Nephron progenitor cell (in vitro differentiated cells): ENCODE measurements at regions not wholly inside any gene's neighbourhood (a gene's known extent, or its start where the extent isn't known, plus 50 kb on each side); places are given as distances from the start of the nearest gene placed in this dataset.

Experiments used
- DNase-seq: peaks from one replicate; pipeline ENCODE4 v3.0.0; 2021
- H3K27ac Mint-ChIP-seq: 2 replicates; pipeline ENCODE4 v1.8.0; 2021; ENCODE audit warnings: mild to moderate bottlenecking, moderate library complexity, mixed read lengths
- H3K27me3 Mint-ChIP-seq: 2 replicates; pipeline ENCODE4 v1.8.0; 2021; ENCODE audit warnings: mild to moderate bottlenecking, low read depth, mixed read lengths; ENCODE audit not compliant: poor library complexity
- H3K36me3 Mint-ChIP-seq: 2 replicates; pipeline ENCODE4 v1.8.0; 2021; ENCODE audit warnings: low read depth, mixed read lengths
- H3K4me1 Mint-ChIP-seq: 2 replicates; pipeline ENCODE4 v1.8.0; 2021; ENCODE audit warnings: mixed read lengths
- H3K4me3 Mint-ChIP-seq: 2 replicates; pipeline ENCODE4 v1.8.0; 2021; ENCODE audit warnings: mild to moderate bottlenecking, moderate library complexity, mixed read lengths
- H3K9me3 Mint-ChIP-seq: 2 replicates; pipeline ENCODE4 v1.8.0; 2021; ENCODE audit warnings: mild to moderate bottlenecking, moderate library complexity, mixed read lengths
- TF ChIP-seq, protein P1 (sequence below): fragments of 200-600 bp; sonication (generic); IDR thresholded peaks from 2 replicates; pipeline ENCODE4 v1.5.0; 2021; ENCODE audit warnings: antibody characterized with exemption

DNA sequence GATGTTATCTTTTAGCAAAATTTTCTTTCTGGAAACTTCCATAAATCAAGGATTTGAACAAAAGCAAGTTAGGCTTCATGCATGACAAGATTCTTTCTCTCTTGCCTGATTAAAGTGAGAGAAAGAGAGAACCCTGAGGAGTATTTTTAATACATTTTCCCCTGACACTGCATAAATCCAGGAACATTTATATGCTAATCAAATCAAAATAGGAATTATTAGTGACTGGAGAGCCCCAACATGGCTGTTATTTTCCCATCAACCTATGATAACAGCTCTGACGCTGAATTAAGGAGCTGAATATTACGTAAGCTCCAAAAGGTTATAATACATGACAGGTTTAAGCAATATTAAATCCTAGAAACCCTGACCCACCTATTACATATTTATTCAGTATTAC, 930.2 kb upstream of the PIK3C3 start:
- TF ChIP-seq, protein P1, sequence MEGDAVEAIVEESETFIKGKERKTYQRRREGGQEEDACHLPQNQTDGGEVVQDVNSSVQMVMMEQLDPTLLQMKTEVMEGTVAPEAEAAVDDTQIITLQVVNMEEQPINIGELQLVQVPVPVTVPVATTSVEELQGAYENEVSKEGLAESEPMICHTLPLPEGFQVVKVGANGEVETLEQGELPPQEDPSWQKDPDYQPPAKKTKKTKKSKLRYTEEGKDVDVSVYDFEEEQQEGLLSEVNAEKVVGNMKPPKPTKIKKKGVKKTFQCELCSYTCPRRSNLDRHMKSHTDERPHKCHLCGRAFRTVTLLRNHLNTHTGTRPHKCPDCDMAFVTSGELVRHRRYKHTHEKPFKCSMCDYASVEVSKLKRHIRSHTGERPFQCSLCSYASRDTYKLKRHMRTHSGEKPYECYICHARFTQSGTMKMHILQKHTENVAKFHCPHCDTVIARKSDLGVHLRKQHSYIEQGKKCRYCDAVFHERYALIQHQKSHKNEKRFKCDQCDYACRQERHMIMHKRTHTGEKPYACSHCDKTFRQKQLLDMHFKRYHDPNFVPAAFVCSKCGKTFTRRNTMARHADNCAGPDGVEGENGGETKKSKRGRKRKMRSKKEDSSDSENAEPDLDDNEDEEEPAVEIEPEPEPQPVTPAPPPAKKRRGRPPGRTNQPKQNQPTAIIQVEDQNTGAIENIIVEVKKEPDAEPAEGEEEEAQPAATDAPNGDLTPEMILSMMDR, result no peak
- Mint-ChIP-seq H3K4me1 (peaks cover 11% of the 10 kb centered on the region), H3K27me3 (no peaks in the 10 kb centered on the region), H3K36me3 (no peaks in the 10 kb centered on the region), H3K27ac (no peak overlapping the region), H3K4me3 (no peak overlapping the region), H3K9me3 (peaks cover under 1% of the 10 kb centered on the region)
- no peak for DNase-seq

DNA sequence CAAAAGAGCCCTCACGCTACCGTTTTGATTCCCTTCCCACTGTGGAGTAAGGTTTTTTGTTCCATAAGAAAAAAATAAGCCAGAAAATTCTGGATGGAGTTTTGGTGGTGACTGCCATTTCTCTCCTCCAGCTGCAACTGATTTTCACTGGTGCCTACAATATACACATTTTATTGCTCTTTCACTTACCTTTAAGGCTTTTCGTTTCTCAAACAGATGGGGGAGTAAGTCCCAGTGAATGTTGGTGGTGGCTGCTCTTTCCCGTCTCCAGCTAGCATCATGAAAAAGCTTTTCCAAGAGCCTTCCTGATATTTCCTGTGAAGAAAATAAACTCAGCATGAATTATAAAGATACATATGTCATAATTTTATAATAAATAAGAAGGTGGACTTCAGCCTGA, 932.5 kb upstream of the PIK3C3 start:
- no peaks in the 10 kb centered on the region for H3K27me3 Mint-ChIP-seq
- no peak overlapping the region for H3K4me3 Mint-ChIP-seq
- TF ChIP-seq, protein P1, result no peak
- H3K36me3 Mint-ChIP-seq, result peaks cover 7% of the 10 kb centered on the region
- no peak for DNase-seq
- H3K9me3 Mint-ChIP-seq, result peaks cover 23% of the 10 kb centered on the region
- H3K27ac Mint-ChIP-seq, result peak overlapping the region; percentile 8
- peaks cover 11% of the 10 kb centered on the region for H3K4me1 Mint-ChIP-seq

DNA sequence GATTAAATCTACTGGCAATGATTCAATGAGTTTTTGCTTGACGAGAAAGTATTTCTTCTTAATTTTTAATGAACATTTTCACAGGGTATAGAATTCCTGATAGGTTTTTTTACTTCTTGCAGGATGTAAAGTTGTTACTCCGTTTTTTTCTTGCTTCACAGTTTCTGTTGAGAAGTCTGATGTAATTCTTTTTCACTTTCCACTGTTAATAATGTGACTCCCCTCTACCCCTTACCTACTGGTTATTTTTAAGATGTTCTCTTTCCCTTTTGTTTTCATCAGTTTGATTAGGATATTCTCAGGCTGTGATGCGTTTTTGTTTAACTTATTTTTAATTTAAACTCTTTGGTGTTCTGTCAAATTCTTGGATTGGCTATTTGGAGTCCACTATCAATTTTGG, 933.9 kb upstream of the PIK3C3 start:
- peaks cover 11% of the 10 kb centered on the region for H3K4me1 Mint-ChIP-seq
- H3K27me3 Mint-ChIP-seq, result no peaks in the 10 kb centered on the region
- peaks cover 27% of the 10 kb centered on the region for H3K9me3 Mint-ChIP-seq
- H3K27ac Mint-ChIP-seq, result no peak overlapping the region
- H3K4me3 Mint-ChIP-seq, result no peak overlapping the region
- H3K36me3 Mint-ChIP-seq, result peaks cover 7% of the 10 kb centered on the region
- DNase-seq, result no peak
- TF ChIP-seq, protein P1, result no peak

DNA sequence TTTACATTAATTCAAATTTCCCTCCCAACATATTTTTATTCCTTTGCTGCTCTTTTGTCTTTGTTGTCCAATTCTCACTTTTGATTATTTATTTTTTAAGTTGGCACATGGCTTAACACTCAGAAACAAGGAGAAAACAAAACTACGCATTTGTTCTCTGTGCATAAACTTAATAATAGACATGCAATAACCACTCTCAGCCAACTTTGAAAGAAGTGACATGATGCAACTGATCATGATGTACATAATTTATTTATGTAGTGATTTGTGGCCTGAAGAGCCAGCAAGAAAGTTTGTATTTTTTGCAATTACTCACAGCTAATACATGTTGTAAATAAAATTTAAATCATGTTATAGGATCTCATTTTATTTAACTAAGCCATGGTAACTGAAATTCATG, 942.8 kb upstream of the PIK3C3 start:
- Mint-ChIP-seq H3K4me3 (no peak overlapping the region), H3K9me3 (peaks cover 10% of the 10 kb centered on the region), H3K27me3 (peaks cover 2% of the 10 kb centered on the region), H3K4me1 (peaks cover 6% of the 10 kb centered on the region), H3K27ac (no peak overlapping the region), H3K36me3 (no peaks in the 10 kb centered on the region)
- TF ChIP-seq, protein P1, result no peak
- DNase-seq, result no peak

DNA sequence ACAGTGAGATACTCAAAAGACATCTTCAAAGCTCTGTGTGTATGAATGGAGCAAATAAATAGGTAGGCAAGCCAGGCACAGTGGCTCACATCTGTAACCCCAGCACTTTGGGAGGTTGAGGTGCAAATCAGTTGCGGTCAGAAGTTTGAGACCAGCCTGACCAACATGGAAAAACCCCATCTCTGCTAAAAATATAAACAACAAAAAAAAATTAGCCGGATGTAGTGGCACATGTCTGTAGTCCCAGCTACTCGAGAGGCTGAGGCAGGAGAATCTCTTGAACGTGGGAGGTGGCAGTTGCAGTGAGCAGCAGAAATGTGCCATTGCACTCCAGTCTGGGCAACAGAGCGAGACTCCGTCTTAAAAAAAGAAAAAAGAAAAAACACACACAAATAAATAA, 945.1 kb upstream of the PIK3C3 start:
- DNase-seq, result no peak
- H3K4me1 Mint-ChIP-seq, result peaks cover 7% of the 10 kb centered on the region
- H3K27me3 Mint-ChIP-seq, result peaks cover 2% of the 10 kb centered on the region
- TF ChIP-seq, protein P1, result no peak
- H3K36me3 Mint-ChIP-seq, result no peaks in the 10 kb centered on the region
- H3K9me3 Mint-ChIP-seq, result peaks cover under 1% of the 10 kb centered on the region
- no peak overlapping the region for H3K4me3 Mint-ChIP-seq
- H3K27ac Mint-ChIP-seq, result no peak overlapping the region

DNA sequence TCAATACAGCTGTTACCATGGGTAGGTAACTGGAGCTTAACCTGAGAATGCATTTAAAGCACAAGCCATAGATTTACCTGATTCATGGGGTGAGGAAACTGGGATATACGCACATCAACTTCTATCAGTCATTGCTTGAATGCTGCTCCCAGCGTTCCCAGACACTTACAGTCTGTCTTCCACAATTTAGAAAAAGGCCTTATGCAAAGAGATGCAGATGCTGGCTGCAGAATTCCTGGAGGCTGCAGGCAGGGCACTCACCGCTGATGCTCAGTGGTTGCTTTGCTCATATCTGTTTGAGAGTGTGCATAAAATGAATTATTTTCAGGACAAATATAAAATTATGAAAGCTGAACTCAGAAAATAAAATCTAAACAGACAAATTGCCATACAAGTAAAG, 950.7 kb upstream of the PIK3C3 start:
- Mint-ChIP-seq H3K4me3 (peak overlapping the region; percentile 13), H3K36me3 (no peaks in the 10 kb centered on the region), H3K9me3 (no peaks in the 10 kb centered on the region), H3K27me3 (peaks cover 4% of the 10 kb centered on the region), H3K27ac (peak overlapping the region; percentile 79), H3K4me1 (peaks cover 21% of the 10 kb centered on the region)
- TF ChIP-seq, protein P1, result no peak
- DNase-seq, result peak; percentile 8
